Sigmoid colon (tissue), 4 donors: ENCODE measurements at regions not wholly inside any gene's neighbourhood (a gene's known extent, or its start where the extent isn't known, plus 50 kb on each side); places are given as distances from the start of the nearest gene placed in this dataset.

Experiments
- EP300 ChIP-seq, 4 donors: sonication (generic); formaldehyde crosslinking; IDR thresholded peaks; one replicate each; pipeline ENCODE4 v1.6.1; 2017; ENCODE audit warnings: antibody characterized with exemption in 4 of 4
- TF ChIP-seq, protein P1 (sequence below), 4 experiments: fragments of 450-650 bp in 3 of 4; fragments of 200-600 bp in 1 of 4; IDR thresholded peaks; one replicate each; pipeline ENCODE4 v1.5.1; 2016 to 2019; ENCODE audit warnings: antibody characterized with exemption in 4 of 4, mild to moderate bottlenecking in 3 of 4, moderate library complexity in 2 of 4

DNA sequence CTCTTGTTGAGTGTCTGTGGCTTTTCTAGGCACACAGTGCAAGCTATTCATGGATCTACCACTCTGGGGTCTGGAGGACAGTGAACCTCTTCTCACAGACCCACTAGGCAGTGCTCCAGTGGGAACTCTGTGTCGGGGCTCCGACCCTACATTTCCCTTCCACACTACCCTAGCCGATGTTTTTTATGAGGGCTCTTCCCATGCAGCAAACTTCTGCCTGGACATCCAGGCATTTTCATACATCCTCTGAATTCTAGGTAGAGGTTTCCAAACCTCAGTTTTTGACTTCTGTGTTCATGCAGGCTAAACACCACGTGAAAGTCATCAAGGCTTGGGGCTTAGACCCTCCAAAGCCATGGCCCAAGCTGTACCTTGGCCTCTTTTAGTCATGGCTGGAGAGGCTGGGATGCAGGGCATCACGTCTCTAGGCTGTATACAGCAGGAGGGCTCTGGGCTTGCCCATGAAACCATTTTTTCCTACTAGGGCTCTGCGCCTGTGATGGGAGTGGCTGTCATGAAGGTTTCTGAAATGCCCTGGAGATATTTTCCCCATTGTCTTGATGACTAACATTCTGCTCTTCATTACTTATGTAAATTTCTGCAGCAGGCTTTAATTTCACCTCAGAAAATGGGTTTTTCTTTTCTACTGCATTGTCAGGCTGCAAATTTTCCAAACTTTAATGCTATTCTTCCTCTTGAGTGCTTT is 249.8 kb upstream of the CPEB2 start:
- no peak for TF ChIP-seq EP300 (IDR thresholded peaks at IDR 0.05)
- TF ChIP-seq, protein P1, sequence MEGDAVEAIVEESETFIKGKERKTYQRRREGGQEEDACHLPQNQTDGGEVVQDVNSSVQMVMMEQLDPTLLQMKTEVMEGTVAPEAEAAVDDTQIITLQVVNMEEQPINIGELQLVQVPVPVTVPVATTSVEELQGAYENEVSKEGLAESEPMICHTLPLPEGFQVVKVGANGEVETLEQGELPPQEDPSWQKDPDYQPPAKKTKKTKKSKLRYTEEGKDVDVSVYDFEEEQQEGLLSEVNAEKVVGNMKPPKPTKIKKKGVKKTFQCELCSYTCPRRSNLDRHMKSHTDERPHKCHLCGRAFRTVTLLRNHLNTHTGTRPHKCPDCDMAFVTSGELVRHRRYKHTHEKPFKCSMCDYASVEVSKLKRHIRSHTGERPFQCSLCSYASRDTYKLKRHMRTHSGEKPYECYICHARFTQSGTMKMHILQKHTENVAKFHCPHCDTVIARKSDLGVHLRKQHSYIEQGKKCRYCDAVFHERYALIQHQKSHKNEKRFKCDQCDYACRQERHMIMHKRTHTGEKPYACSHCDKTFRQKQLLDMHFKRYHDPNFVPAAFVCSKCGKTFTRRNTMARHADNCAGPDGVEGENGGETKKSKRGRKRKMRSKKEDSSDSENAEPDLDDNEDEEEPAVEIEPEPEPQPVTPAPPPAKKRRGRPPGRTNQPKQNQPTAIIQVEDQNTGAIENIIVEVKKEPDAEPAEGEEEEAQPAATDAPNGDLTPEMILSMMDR (IDR thresholded peaks at IDR 0.05): no peak
